GM12878 (cell line): ENCODE measurements at regions not wholly inside any gene's neighbourhood (a gene's known extent, or its start where the extent isn't known, plus 50 kb on each side); places are given as distances from the start of the nearest gene placed in this dataset.

ENCODE experiments used
- ATAC-seq: fragments of 200-7000 bp; cut with Tn5 transposase; 3 replicates; pipeline ENCODE4 v1.9.1; 2020; ENCODE audit warnings: mild to moderate bottlenecking, moderate library complexity
- BruUV-seq: library from RNA; stranded (reverse); fragments of 400-500 nt; replicated peaks from 2 replicates; lab custom pipeline; 2021; lab: Mats Ljungman, UMichigan
- CTCF ChIA-PET: fragments of 300-600 bp; sonication (Branson Sonifier 250); formaldehyde crosslinking; extraction: SDS; loops from one replicate; lab custom pipeline; 2021; ENCODE audit warnings: inconsistent platforms; lab: Yijun Ruan, JAX
- POLR2A ChIA-PET: fragments of 350-600 bp; formaldehyde crosslinking; extraction: SDS; loops from one replicate; lab custom pipeline; 2021; ENCODE audit warnings: inconsistent platforms; lab: Charles Lee
- RAD21 ChIA-PET: fragments of 300-600 bp; sonication (Branson Sonifier 250); formaldehyde crosslinking; loops from one replicate; lab custom pipeline; 2023; ENCODE audit warnings: antibody characterized with exemption; ENCODE audit not compliant: unreplicated experiment; lab: Charles Lee
- SMC1A ChIA-PET: fragments of 300-600 bp; sonication (Branson Sonifier 250); formaldehyde crosslinking; loops from one replicate; lab custom pipeline; 2023; ENCODE audit not compliant: unreplicated experiment, uncharacterized antibody; lab: Charles Lee
- DNase-seq: peaks from one replicate; pipeline ENCODE4 v3.0.0-alpha.2; 2011; ENCODE audit warnings: low read depth, low spot score
- FAIRE-seq: peaks from 3 replicates; lab custom pipeline; 2011; peaks lifted over from hg19 to GRCh38; lab: Jason Lieb, UNC
- H2AFZ ChIP-seq: 2 replicates; pipeline ENCODE4 v1.6.0; 2011; ENCODE audit warnings: low read depth, low read length, control low read depth; ENCODE audit not compliant: control insufficient read depth
- H3K27ac ChIP-seq: 2 replicates; pipeline ENCODE4 v1.5.1; 2011; ENCODE audit warnings: control low read depth; ENCODE audit not compliant: control insufficient read depth, insufficient read depth
- H3K27me3 ChIP-seq, 2 experiments: replicated peaks in 1 of 2; 2 replicates each; pipeline versions ENCODE4 v1.6.0 to v1.6.1; 2011; ENCODE audit warnings: low read length in 1 of 2; ENCODE audit not compliant: control insufficient read depth in 2 of 2, insufficient read depth in 2 of 2
- H3K36me3 ChIP-seq, 2 experiments: 2 replicates each; pipeline ENCODE4 v1.5.1; 2011; ENCODE audit warnings: low read length in 1 of 2; ENCODE audit not compliant: control insufficient read depth in 2 of 2, insufficient read depth in 2 of 2
- H3K4me1 ChIP-seq: 2 replicates; pipeline ENCODE4 v1.6.1; 2011; ENCODE audit warnings: mild to moderate bottlenecking, low read length, moderate library complexity, mixed read lengths; ENCODE audit not compliant: control insufficient read depth, insufficient read depth
- H3K4me2 ChIP-seq: 2 replicates; pipeline ENCODE4 v1.6.0; 2011; ENCODE audit warnings: control low read depth; ENCODE audit not compliant: control insufficient read depth, insufficient read depth
- H3K4me3 ChIP-seq: fragments of 200-600 bp; sonication (generic); 2 replicates; pipeline ENCODE4 v1.5.1; 2016
- H3K79me2 ChIP-seq: 2 replicates; pipeline ENCODE4 v1.6.0; 2011; ENCODE audit warnings: low read length; ENCODE audit not compliant: control insufficient read depth, insufficient read depth
- H3K9ac ChIP-seq: 2 replicates; pipeline ENCODE4 v1.8.0; 2011; ENCODE audit warnings: low read length, control low read depth, mixed read lengths; ENCODE audit not compliant: control insufficient read depth, insufficient read depth
- H3K9me3 ChIP-seq: replicated peaks from 3 replicates; pipeline ENCODE4 v1.5.1; 2011; ENCODE audit warnings: mild to moderate bottlenecking, low read length; ENCODE audit not compliant: control insufficient read depth, insufficient read depth
- H4K20me1 ChIP-seq: 2 replicates; pipeline ENCODE4 v1.6.0; 2011; ENCODE audit not compliant: control insufficient read depth, insufficient read depth
- CBX3 ChIP-seq: fragments of 200-600 bp; sonication (generic); IDR thresholded peaks from 2 replicates; pipeline ENCODE4 v1.6.1; 2016; ENCODE audit warnings: low read depth, borderline replicate concordance
- EP300 ChIP-seq, 2 experiments: fragments of 150-350 bp in 1 of 2; IDR thresholded peaks; 2 replicates each; pipeline ENCODE4 v1.6.1; 2011 to 2012; ENCODE audit warnings: low read depth in 2 of 2, low read length in 2 of 2, borderline replicate concordance in 1 of 2, improper control_type of control experiment in 1 of 2, inconsistent platforms in 1 of 2; ENCODE audit not compliant: control insufficient read depth in 1 of 2
- GABPA ChIP-seq: IDR thresholded peaks from 2 replicates; pipeline ENCODE4 v1.6.1; 2014; ENCODE audit warnings: antibody characterized with exemption, low read depth, mild to moderate bottlenecking, inconsistent platforms
- MEF2A ChIP-seq: IDR thresholded peaks from 2 replicates; pipeline ENCODE4 v1.6.1; 2011; ENCODE audit warnings: low read depth, mild to moderate bottlenecking, low read length, moderate library complexity; ENCODE audit not compliant: insufficient read depth
- MYB ChIP-seq: fragments of 150-350 bp; IDR thresholded peaks from 2 replicates; pipeline ENCODE4 v1.6.1; 2014; ENCODE audit warnings: mild to moderate bottlenecking, low read depth, low read length, borderline replicate concordance
- POLR2AphosphoS2 ChIP-seq: IDR thresholded peaks from 2 replicates; pipeline ENCODE4 v1.6.1; 2011; ENCODE audit warnings: low read depth, mild to moderate bottlenecking, low read length, improper control_type of control experiment, moderate library complexity
- RAD51 ChIP-seq: fragments of 450-650 bp; IDR thresholded peaks from 2 replicates; pipeline ENCODE4 v1.6.1; 2016; ENCODE audit warnings: moderate library complexity, mild to moderate bottlenecking, inconsistent platforms
- RFX5 ChIP-seq: IDR thresholded peaks from 2 replicates; pipeline ENCODE4 v1.6.1; 2011; ENCODE audit warnings: low read depth, low read length, improper control_type of control experiment
- SMAD1 ChIP-seq: fragments of 450-650 bp; IDR thresholded peaks from 2 replicates; pipeline ENCODE4 v1.6.1; 2018; ENCODE audit warnings: mild to moderate bottlenecking, low read depth; ENCODE audit not compliant: partially characterized antibody
- SREBF2 ChIP-seq: IDR thresholded peaks from 2 replicates; pipeline ENCODE4 v1.6.1; 2012; ENCODE audit warnings: mild to moderate bottlenecking, low read length
- ZSCAN29 ChIP-seq: fragments of 450-650 bp; IDR thresholded peaks from 2 replicates; pipeline ENCODE4 v1.6.1; 2017; ENCODE audit warnings: mild to moderate bottlenecking, moderate library complexity
- WGBS: methylation state at CpG from one replicate; pipeline ENCODE4 v1.1.6; 2016; ENCODE audit warnings: low lambda C conversion rate; ENCODE audit not compliant: insufficient replicate concordance, insufficient coverage; ENCODE audit errors: missing lambda C conversion rate; 5-methylcytosine and 5-hydroxymethylcytosine counted together
- in situ Hi-C: fragments of 300-500 bp; cut with MboI; formaldehyde crosslinking; loops from 9 replicates; pipeline ENCODE4 v1.14.3; 2018; ENCODE audit warnings: mixed read lengths
- intact Hi-C: fragments of 100-400 bp; cut with micrococcal nuclease; formaldehyde crosslinking; loops from one replicate; pipeline ENCODE4 v1.14.2; 2022; ENCODE audit not compliant: unreplicated experiment
- TF ChIP-seq, protein P1 (sequence below), 3 experiments: IDR thresholded peaks in 2 of 3; conservative IDR thresholded peaks in 1 of 3; 2 replicates each; pipeline ENCODE4 v1.5.1; 2011; ENCODE audit warnings: low read depth in 3 of 3, low read length in 3 of 3, mild to moderate bottlenecking in 3 of 3, control low read depth in 2 of 3, moderate library complexity in 2 of 3, inconsistent platforms in 1 of 3, mixed read lengths in 1 of 3; ENCODE audit not compliant: control insufficient read depth in 2 of 3, insufficient read depth in 1 of 3; ENCODE audit errors: extremely low read depth in 1 of 3
- TF ChIP-seq, protein P2 (sequence below): IDR thresholded peaks from 2 replicates; pipeline ENCODE4 v1.6.1; 2011; ENCODE audit warnings: low read depth, mild to moderate bottlenecking, low read length, moderate library complexity, borderline replicate concordance; ENCODE audit errors: extremely low read depth

- no peak for TF ChIP-seq MEF2A
- no peak for TF ChIP-seq RAD51
Measured at GRCh38 chr5:105414067-105414466, 1851.5 kb upstream of the NUDT12 start (continued).

DNA sequence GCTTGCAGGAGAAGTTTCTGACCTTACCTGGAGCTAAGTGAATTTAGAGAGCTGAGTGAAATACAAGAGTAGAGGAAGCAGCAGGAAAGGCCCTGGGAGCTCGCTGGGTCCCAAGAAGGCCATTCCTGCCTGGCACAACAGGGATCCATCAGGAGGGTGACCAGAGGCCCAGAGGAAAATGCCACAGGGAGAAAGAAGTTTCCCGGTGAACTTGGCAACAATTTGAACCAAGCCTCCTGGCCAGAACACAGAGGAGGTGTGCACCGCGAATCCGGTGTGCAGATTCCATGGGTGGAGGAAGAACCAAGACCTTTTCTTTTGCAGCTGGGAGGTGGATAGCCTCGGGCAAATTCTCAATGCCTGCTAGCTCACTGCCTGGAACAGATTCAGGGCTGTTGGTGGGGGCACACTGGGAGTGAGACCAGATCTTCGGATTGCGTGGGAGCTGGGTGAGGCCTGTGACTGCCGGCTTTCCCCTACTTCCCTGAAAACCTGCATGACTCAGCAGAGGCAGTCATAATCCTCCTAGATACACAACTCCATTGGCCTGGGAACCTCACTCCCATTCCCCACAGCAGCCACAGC is 1850.9 kb upstream of the NUDT12 start:
- FAIRE-seq, result no peak
- in situ Hi-C loops, result no loop called here

DNA sequence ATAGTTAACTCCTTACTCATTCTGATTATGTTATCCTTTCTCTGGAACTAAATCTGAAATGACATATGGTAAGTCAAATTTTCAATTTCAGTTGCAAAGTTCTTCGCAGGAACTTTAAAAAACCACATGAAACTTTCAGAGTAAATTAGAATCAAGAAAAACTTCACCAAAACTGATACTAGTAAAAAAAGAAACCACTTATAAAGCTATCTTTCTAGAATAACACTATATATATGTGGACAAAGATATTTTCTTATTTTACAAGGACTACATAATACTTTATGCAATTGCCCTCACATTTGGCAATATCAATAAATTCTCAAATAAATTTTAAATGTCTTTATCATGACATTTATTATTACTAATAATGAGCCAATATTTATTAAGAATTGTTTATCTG is 1847.1 kb upstream of the NUDT12 start:
- RAD21 ChIA-PET, result no interaction called here
- no peak for TF ChIP-seq ZSCAN29
- no peak for TF ChIP-seq SREBF2
- no peak for TF ChIP-seq MYB
- TF ChIP-seq POLR2AphosphoS2, result no peak
- no peak for TF ChIP-seq CBX3
- TF ChIP-seq, protein P1, sequence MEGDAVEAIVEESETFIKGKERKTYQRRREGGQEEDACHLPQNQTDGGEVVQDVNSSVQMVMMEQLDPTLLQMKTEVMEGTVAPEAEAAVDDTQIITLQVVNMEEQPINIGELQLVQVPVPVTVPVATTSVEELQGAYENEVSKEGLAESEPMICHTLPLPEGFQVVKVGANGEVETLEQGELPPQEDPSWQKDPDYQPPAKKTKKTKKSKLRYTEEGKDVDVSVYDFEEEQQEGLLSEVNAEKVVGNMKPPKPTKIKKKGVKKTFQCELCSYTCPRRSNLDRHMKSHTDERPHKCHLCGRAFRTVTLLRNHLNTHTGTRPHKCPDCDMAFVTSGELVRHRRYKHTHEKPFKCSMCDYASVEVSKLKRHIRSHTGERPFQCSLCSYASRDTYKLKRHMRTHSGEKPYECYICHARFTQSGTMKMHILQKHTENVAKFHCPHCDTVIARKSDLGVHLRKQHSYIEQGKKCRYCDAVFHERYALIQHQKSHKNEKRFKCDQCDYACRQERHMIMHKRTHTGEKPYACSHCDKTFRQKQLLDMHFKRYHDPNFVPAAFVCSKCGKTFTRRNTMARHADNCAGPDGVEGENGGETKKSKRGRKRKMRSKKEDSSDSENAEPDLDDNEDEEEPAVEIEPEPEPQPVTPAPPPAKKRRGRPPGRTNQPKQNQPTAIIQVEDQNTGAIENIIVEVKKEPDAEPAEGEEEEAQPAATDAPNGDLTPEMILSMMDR (IDR thresholded peaks at IDR 0.05 in 2 of 3, conservative IDR thresholded peaks at IDR 0.05 in 1 of 3; ENCODE audit: control insufficient read depth in 2 of 3, extremely low read depth in 1 of 3, insufficient read depth in 1 of 3, low read depth in 3 of 3, low read length in 3 of 3), result no peak

More for the DNA sequence above, 1850.9 kb upstream of the NUDT12 start:
- Histone ChIP-seq H3K4me2 (no peak overlapping the region), H2AFZ (no peak overlapping the region), H3K4me1 (no peaks in the 10 kb centered on the region), H4K20me1 (no peaks in the 10 kb centered on the region), H3K9ac (no peak overlapping the region), H3K4me3 (no peak overlapping the region), H3K79me2 (no peaks in the 10 kb centered on the region), H3K9me3 (no peaks in the 10 kb centered on the region), H3K36me3 (no peaks in the 10 kb centered on the region), H3K27me3 (no peaks in the 10 kb centered on the region), H3K27ac (no peak overlapping the region)
- intact Hi-C loops, result no loop called here
- ChIA-PET RAD21 (no interaction called here), SMC1A (interaction anchor here (0.6 to 1.1 kb wide), 2 partner anchors 9 to 35 kb away, joined by 3 read pairs; no protein-coding TSS in a partner anchor), CTCF (interaction anchor here (0.5 kb wide), 1 partner anchor 57 kb away, joined by 3 read pairs; no protein-coding TSS in a partner anchor), POLR2A (no interaction called here)
- no TSS peak for BruUV-seq
- TF ChIP-seq SMAD1 (no peak), EP300 (IDR thresholded peaks at IDR 0.05; ENCODE audit: borderline replicate concordance in 1 of 2, control insufficient read depth in 1 of 2, low read depth in 2 of 2, low read length in 2 of 2) (no peak), RFX5 (no peak), GABPA (no peak)
- TF ChIP-seq, protein P2, sequence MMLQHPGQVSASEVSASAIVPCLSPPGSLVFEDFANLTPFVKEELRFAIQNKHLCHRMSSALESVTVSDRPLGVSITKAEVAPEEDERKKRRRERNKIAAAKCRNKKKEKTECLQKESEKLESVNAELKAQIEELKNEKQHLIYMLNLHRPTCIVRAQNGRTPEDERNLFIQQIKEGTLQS, result no peak
- WGBS, result 78% methylated on average over 8 of the region's 9 CpGs
- ATAC-seq, result no peak
- DNase-seq, result no peak

More for the DNA sequence above, 1847.1 kb upstream of the NUDT12 start:
- BruUV-seq, result no TSS peak
- H3K79me2 ChIP-seq, result no peaks in the 10 kb centered on the region
- in situ Hi-C loops (no loop called here), intact Hi-C loops (no loop called here)
- 0% methylated on average over 1 of the region's 1 CpG for WGBS
- ATAC-seq, result no peak
- H4K20me1 ChIP-seq, result no peaks in the 10 kb centered on the region
- H3K4me3 ChIP-seq, result no peak overlapping the region
- no peak overlapping the region for H3K4me2 ChIP-seq
- POLR2A ChIA-PET, result no interaction called here
- DNase-seq, result no peak
- no peaks in the 10 kb centered on the region for H3K4me1 ChIP-seq
- SMC1A ChIA-PET, result no interaction called here
- no peaks in the 10 kb centered on the region for H3K27me3 ChIP-seq
- H2AFZ ChIP-seq, result no peak overlapping the region
- no peaks in the 10 kb centered on the region for H3K9me3 ChIP-seq
- no peak overlapping the region for H3K9ac ChIP-seq
- no peak for FAIRE-seq
- no peak overlapping the region for H3K27ac ChIP-seq
- CTCF ChIA-PET, result no interaction called here
- H3K36me3 ChIP-seq, result no peaks in the 10 kb centered on the region
